OCI-LY1 (cell line): ENCODE measurements at regions not wholly inside any gene's neighbourhood (a gene's known extent, or its start where the extent isn't known, plus 50 kb on each side); places are given as distances from the start of the nearest gene placed in this dataset.

Experiments used
- H2AFZ ChIP-seq: fragments of 200-600 bp; sonication (generic), shearing (Covaris generic); 2 replicates; pipeline ENCODE4 v1.6.0; 2014; ENCODE audit warnings: antibody characterized with exemption, mild to moderate bottlenecking, low read length
- H3F3A ChIP-seq: fragments of 200-600 bp; sonication (generic), shearing (Covaris generic); 2 replicates; pipeline ENCODE4 v1.6.0; 2014; ENCODE audit warnings: mild to moderate bottlenecking, antibody characterized with exemption, low read length, moderate library complexity; ENCODE audit not compliant: insufficient read depth
- H3K27ac ChIP-seq: fragments of 200-600 bp; sonication (generic); 2 replicates; pipeline ENCODE4 v1.5.1; 2014; ENCODE audit warnings: low read length, mixed run types, mild to moderate bottlenecking, low read depth; ENCODE audit not compliant: poor library complexity, severe bottlenecking
- H3K27me3 ChIP-seq: fragments of 200-600 bp; sonication (generic); 2 replicates; pipeline ENCODE4 v1.6.0; 2014; ENCODE audit warnings: antibody characterized with exemption, mild to moderate bottlenecking, low read length, moderate library complexity; ENCODE audit not compliant: insufficient read depth
- H3K36me3 ChIP-seq: fragments of 200-600 bp; sonication (generic); 2 replicates; pipeline ENCODE4 v1.6.1; 2014; ENCODE audit warnings: mild to moderate bottlenecking, antibody characterized with exemption, low read length, moderate library complexity, mixed read lengths; ENCODE audit not compliant: insufficient read depth
- H3K4me1 ChIP-seq: fragments of 200-600 bp; sonication (generic); 2 replicates; pipeline ENCODE4 v1.5.1; 2014; ENCODE audit warnings: mild to moderate bottlenecking, low read length, moderate library complexity; ENCODE audit not compliant: insufficient read depth, severe bottlenecking
- H3K4me2 ChIP-seq: fragments of 200-600 bp; sonication (generic), shearing (Covaris generic); 2 replicates; pipeline ENCODE4 v1.6.1; 2014; ENCODE audit warnings: low read length
- H3K4me3 ChIP-seq: fragments of 200-600 bp; sonication (generic); 2 replicates; pipeline ENCODE4 v1.5.1; 2014; ENCODE audit warnings: low read length, low read depth, mild to moderate bottlenecking, mixed read lengths; ENCODE audit not compliant: poor library complexity, severe bottlenecking
- H3K79me2 ChIP-seq: fragments of 200-600 bp; shearing (Covaris generic); 2 replicates; pipeline ENCODE4 v1.6.1; 2016; ENCODE audit warnings: mixed run types, low read length, mixed read lengths; ENCODE audit not compliant: insufficient read depth
- H3K9ac ChIP-seq: fragments of 200-600 bp; sonication (generic), shearing (Covaris generic); 2 replicates; pipeline ENCODE4 v1.6.1; 2014; ENCODE audit warnings: mild to moderate bottlenecking, low read length, mixed read lengths
- H3K9me2 ChIP-seq: fragments of 200-600 bp; sonication (generic), shearing (Covaris generic); 2 replicates; pipeline ENCODE4 v1.6.1; 2014; ENCODE audit warnings: low read depth, mild to moderate bottlenecking, low read length, mixed read lengths
- H3K9me3 ChIP-seq: fragments of 200-600 bp; shearing (Covaris generic); 2 replicates; pipeline ENCODE4 v1.6.1; 2014; ENCODE audit warnings: low read length, mixed read lengths
- H4K20me1 ChIP-seq: fragments of 200-600 bp; sonication (generic), shearing (Covaris generic); 2 replicates; pipeline ENCODE4 v1.6.0; 2016; ENCODE audit warnings: mild to moderate bottlenecking, low read length; ENCODE audit not compliant: insufficient read depth
- EZH2 ChIP-seq: fragments of 200-600 bp; sonication (generic), shearing (Covaris generic); IDR thresholded peaks from 2 replicates; pipeline ENCODE4 v1.8.0; 2017; ENCODE audit warnings: borderline replicate concordance, mixed run types, mild to moderate bottlenecking, antibody characterized with exemption, low read length, moderate library complexity, mixed read lengths
- TF ChIP-seq, protein P1 (sequence below): fragments of 200-600 bp; sonication (generic), shearing (Covaris generic); IDR thresholded peaks from 2 replicates; pipeline ENCODE4 v1.5.1; 2017; ENCODE audit warnings: mild to moderate bottlenecking, antibody characterized with exemption, low read length, moderate library complexity, mixed read lengths

- Histone ChIP-seq H3K9me2 (no peaks in the 10 kb centered on the region), H3K9me3 (no peaks in the 10 kb centered on the region), H3K4me3 (no peak overlapping the region), H3F3A (no peaks in the 10 kb centered on the region), H3K36me3 (no peaks in the 10 kb centered on the region), H3K79me2 (no peaks in the 10 kb centered on the region), H3K4me2 (no peak overlapping the region), H3K9ac (no peak overlapping the region), H3K27ac (no peak overlapping the region), H4K20me1 (no peaks in the 10 kb centered on the region), H3K27me3 (no peaks in the 10 kb centered on the region), H2AFZ (no peak overlapping the region), H3K4me1 (no peaks in the 10 kb centered on the region)
- TF ChIP-seq EZH2, result no peak
- TF ChIP-seq, protein P1, sequence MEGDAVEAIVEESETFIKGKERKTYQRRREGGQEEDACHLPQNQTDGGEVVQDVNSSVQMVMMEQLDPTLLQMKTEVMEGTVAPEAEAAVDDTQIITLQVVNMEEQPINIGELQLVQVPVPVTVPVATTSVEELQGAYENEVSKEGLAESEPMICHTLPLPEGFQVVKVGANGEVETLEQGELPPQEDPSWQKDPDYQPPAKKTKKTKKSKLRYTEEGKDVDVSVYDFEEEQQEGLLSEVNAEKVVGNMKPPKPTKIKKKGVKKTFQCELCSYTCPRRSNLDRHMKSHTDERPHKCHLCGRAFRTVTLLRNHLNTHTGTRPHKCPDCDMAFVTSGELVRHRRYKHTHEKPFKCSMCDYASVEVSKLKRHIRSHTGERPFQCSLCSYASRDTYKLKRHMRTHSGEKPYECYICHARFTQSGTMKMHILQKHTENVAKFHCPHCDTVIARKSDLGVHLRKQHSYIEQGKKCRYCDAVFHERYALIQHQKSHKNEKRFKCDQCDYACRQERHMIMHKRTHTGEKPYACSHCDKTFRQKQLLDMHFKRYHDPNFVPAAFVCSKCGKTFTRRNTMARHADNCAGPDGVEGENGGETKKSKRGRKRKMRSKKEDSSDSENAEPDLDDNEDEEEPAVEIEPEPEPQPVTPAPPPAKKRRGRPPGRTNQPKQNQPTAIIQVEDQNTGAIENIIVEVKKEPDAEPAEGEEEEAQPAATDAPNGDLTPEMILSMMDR, result no peak
Measured at GRCh38 chr2:209240204-209240603, 183.6 kb upstream of the MAP2 start.

- Histone ChIP-seq H3K27ac (no peak overlapping the region), H3K27me3 (no peaks in the 10 kb centered on the region), H3K36me3 (no peaks in the 10 kb centered on the region), H3F3A (no peaks in the 10 kb centered on the region), H3K4me3 (no peak overlapping the region), H3K4me1 (no peaks in the 10 kb centered on the region), H3K9me2 (no peaks in the 10 kb centered on the region), H3K9ac (no peak overlapping the region), H3K79me2 (no peaks in the 10 kb centered on the region), H2AFZ (no peak overlapping the region), H4K20me1 (no peaks in the 10 kb centered on the region), H3K9me3 (no peaks in the 10 kb centered on the region), H3K4me2 (no peak overlapping the region)
- TF ChIP-seq EZH2, result no peak
- TF ChIP-seq, protein P1, result no peak
Measured at GRCh38 chr2:209253544-209253943, 170.3 kb upstream of the MAP2 start.

DNA sequence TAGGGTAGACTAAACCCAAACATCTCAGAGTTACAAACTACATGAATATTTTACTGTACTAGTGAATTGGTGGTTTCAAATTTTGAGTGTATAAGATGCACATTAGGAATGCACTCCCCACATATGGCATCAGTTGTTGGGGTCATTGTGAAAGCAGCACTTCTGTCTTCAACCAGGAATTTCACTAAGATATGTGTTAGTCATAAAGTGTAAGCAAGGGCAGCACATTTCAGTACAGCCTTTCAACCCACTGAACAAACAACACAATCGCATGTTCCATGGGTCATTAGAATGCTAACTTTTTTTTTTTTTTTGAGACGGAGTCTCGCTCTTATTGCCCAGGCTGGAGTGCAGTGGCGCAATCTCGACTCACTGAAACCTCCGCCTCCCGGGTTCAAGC is 164.1 kb upstream of the MAP2 start:
- TF ChIP-seq, protein P1, result no peak
- no peak for TF ChIP-seq EZH2
- no peak overlapping the region for H3K27ac ChIP-seq
- no peak overlapping the region for H2AFZ ChIP-seq

More for the DNA sequence above, 164.1 kb upstream of the MAP2 start:
- no peaks in the 10 kb centered on the region for H3K27me3 ChIP-seq
- H3K4me2 ChIP-seq, result no peak overlapping the region
- no peaks in the 10 kb centered on the region for H3F3A ChIP-seq
- H3K9me3 ChIP-seq, result no peaks in the 10 kb centered on the region
- H3K9ac ChIP-seq, result no peak overlapping the region
- no peaks in the 10 kb centered on the region for H4K20me1 ChIP-seq
- no peaks in the 10 kb centered on the region for H3K9me2 ChIP-seq
- no peaks in the 10 kb centered on the region for H3K79me2 ChIP-seq
- no peaks in the 10 kb centered on the region for H3K4me1 ChIP-seq
- no peaks in the 10 kb centered on the region for H3K36me3 ChIP-seq
- H3K4me3 ChIP-seq, result no peak overlapping the region
